ENCODE measurements at regions not wholly inside any gene's neighbourhood (a gene's known extent, or its start where the extent isn't known, plus 50 kb on each side); places are given as distances from the start of the nearest gene placed in this dataset.

DNA sequence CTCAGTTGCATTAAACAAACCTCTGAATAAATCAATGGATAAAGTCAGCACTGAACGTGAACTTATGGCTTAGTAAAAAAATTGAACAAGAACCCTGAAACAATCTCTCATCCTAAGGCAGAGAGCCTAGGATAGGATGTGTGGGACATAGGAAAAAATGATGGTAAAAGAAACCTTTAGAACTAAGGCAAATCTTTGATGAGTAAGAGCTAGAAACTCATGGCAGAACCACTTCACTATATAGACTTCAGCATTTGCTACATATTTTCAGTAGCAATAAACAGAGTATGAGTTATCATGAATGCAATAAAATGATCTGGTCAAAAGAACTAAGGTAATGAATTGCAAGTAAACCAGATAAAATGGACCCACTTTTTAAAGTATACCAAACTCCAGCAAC lies 725.8 kb upstream of the DPPA4 start:
- no peak for TF ChIP-seq FOXM1 (IDR thresholded peaks at IDR 0.05; ENCODE audit: borderline replicate concordance, low read depth)
- TF ChIP-seq MAX (IDR thresholded peaks at IDR 0.05), result no peak
- TF ChIP-seq, protein P1, sequence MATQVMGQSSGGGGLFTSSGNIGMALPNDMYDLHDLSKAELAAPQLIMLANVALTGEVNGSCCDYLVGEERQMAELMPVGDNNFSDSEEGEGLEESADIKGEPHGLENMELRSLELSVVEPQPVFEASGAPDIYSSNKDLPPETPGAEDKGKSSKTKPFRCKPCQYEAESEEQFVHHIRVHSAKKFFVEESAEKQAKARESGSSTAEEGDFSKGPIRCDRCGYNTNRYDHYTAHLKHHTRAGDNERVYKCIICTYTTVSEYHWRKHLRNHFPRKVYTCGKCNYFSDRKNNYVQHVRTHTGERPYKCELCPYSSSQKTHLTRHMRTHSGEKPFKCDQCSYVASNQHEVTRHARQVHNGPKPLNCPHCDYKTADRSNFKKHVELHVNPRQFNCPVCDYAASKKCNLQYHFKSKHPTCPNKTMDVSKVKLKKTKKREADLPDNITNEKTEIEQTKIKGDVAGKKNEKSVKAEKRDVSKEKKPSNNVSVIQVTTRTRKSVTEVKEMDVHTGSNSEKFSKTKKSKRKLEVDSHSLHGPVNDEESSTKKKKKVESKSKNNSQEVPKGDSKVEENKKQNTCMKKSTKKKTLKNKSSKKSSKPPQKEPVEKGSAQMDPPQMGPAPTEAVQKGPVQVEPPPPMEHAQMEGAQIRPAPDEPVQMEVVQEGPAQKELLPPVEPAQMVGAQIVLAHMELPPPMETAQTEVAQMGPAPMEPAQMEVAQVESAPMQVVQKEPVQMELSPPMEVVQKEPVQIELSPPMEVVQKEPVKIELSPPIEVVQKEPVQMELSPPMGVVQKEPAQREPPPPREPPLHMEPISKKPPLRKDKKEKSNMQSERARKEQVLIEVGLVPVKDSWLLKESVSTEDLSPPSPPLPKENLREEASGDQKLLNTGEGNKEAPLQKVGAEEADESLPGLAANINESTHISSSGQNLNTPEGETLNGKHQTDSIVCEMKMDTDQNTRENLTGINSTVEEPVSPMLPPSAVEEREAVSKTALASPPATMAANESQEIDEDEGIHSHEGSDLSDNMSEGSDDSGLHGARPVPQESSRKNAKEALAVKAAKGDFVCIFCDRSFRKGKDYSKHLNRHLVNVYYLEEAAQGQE (IDR thresholded peaks at IDR 0.05; ENCODE audit: low read depth), result no peak

All from Ishikawa (cell line).